Lower lobe of right lung (tissue), 2 donors: ENCODE measurements at regions not wholly inside any gene's neighbourhood (a gene's known extent, or its start where the extent isn't known, plus 50 kb on each side); places are given as distances from the start of the nearest gene placed in this dataset.

ENCODE experiments used
- ATAC-seq, 2 donors: fragments of 200-7000 bp; cut with Tn5 transposase; one replicate each; pipeline ENCODE4 v1.9.1; 2020 to 2022; ENCODE audit warnings: mild to moderate bottlenecking in 2 of 2, moderate library complexity in 2 of 2
- DNase-seq: peaks from one replicate; pipeline ENCODE4 v3.0.0-alpha.2; 2020
- H3K27ac ChIP-seq: fragments of 200-600 bp; one replicate; pipeline ENCODE4 v1.8.0; 2022
- H3K27me3 ChIP-seq: fragments of 200-600 bp; one replicate; pipeline ENCODE4 v1.8.0; 2022; ENCODE audit warnings: low read depth
- H3K36me3 ChIP-seq: fragments of 200-600 bp; one replicate; pipeline ENCODE4 v1.8.0; 2022; ENCODE audit warnings: mild to moderate bottlenecking
- H3K4me1 ChIP-seq: fragments of 200-600 bp; one replicate; pipeline ENCODE4 v1.8.0; 2022
- H3K4me3 ChIP-seq: fragments of 200-600 bp; one replicate; pipeline ENCODE4 v1.8.0; 2022; ENCODE audit warnings: mild to moderate bottlenecking
- H3K9me3 ChIP-seq: fragments of 200-600 bp; one replicate; pipeline ENCODE4 v1.8.0; 2022
- CTCF ChIP-seq: fragments of 200-600 bp; IDR thresholded peaks from one replicate; pipeline ENCODE4 v1.8.0; 2022; ENCODE audit warnings: antibody characterized with exemption, mild to moderate bottlenecking
- intact Hi-C: fragments of 100-400 bp; cut with DNase I; formaldehyde crosslinking; loops from one replicate; pipeline ENCODE4 v1.11.0; 2022
- donor health status: DM: no; HTN: yes; CAD: no; lungs with severe emphysema.

GRCh38 chr22:17272511-17272991 lies 53.3 kb upstream of the ADA2 start:
- H3K4me3 ChIP-seq = no peak overlapping the region
- intact Hi-C loops = no loop called here
- no peaks in the 10 kb centered on the region for H3K27me3 ChIP-seq
- H3K36me3 ChIP-seq = no peaks in the 10 kb centered on the region
- no peak for TF ChIP-seq CTCF
- no peaks in the 10 kb centered on the region for H3K4me1 ChIP-seq
- H3K27ac ChIP-seq = no peak overlapping the region
- DNase-seq = peak; percentile 25
- H3K9me3 ChIP-seq = no peaks in the 10 kb centered on the region
- no peak for ATAC-seq

GRCh38 chr22:17271711-17272451 lies 52.6 kb upstream of the ADA2 start:
- no peaks in the 10 kb centered on the region for H3K9me3 ChIP-seq
- H3K36me3 ChIP-seq = no peaks in the 10 kb centered on the region
- peak; percentile 12 for DNase-seq
- no peaks in the 10 kb centered on the region for H3K4me1 ChIP-seq
- H3K27ac ChIP-seq = no peak overlapping the region
- TF ChIP-seq CTCF = no peak
- ATAC-seq = no peak
- no peaks in the 10 kb centered on the region for H3K27me3 ChIP-seq
- intact Hi-C loops = no loop called here
- H3K4me3 ChIP-seq = no peak overlapping the region

- Histone ChIP-seq H3K27ac (no peak overlapping the region), H3K36me3 (no peaks in the 10 kb centered on the region), H3K4me3 (no peak overlapping the region), H3K9me3 (no peaks in the 10 kb centered on the region), H3K4me1 (no peaks in the 10 kb centered on the region), H3K27me3 (no peaks in the 10 kb centered on the region)
- ATAC-seq = no peak
- no peak for DNase-seq
- intact Hi-C loops = no loop called here
- TF ChIP-seq CTCF = no peak
Measured at GRCh38 chr22:17269607-17270261, 50.5 kb upstream of the ADA2 start.

- intact Hi-C loops = no loop called here
- Histone ChIP-seq H3K36me3 (no peaks in the 10 kb centered on the region), H3K9me3 (no peaks in the 10 kb centered on the region), H3K27ac (no peak overlapping the region), H3K27me3 (no peaks in the 10 kb centered on the region), H3K4me3 (no peak overlapping the region), H3K4me1 (no peaks in the 10 kb centered on the region)
- no peak for TF ChIP-seq CTCF
- no peak for ATAC-seq
- DNase-seq = no peak
Measured at GRCh38 chr22:17269224-17269606, 50.0 kb upstream of the ADA2 start.
